ENCODE measurements at regions not wholly inside any gene's neighbourhood (a gene's known extent, or its start where the extent isn't known, plus 50 kb on each side); places are given as distances from the start of the nearest gene placed in this dataset.

- DNase-seq (ENCODE audit: low spot score) = no peak
Observed at GRCh38 chr18:10225300-10225699, 229.1 kb upstream of the APCDD1 start.

GRCh38 chr18:10226971-10227370 lies 227.5 kb upstream of the APCDD1 start:
- DNase-seq (ENCODE audit: low spot score) = no peak

- no peak for DNase-seq (ENCODE audit: low spot score)
Observed at GRCh38 chr18:10228326-10228725, 226.1 kb upstream of the APCDD1 start.

- no peak for DNase-seq (ENCODE audit: low spot score)
Observed at GRCh38 chr18:10229458-10229857, 225.0 kb upstream of the APCDD1 start.

GRCh38 chr18:10230072-10230471 lies 224.4 kb upstream of the APCDD1 start:
- DNase-seq (ENCODE audit: low spot score) = no peak

- DNase-seq (ENCODE audit: low spot score) = no peak
Observed at GRCh38 chr18:10231220-10231619, 223.2 kb upstream of the APCDD1 start.

GRCh38 chr18:10232062-10232461 lies 222.4 kb upstream of the APCDD1 start:
- DNase-seq (ENCODE audit: low spot score) = no peak

- DNase-seq (ENCODE audit: low spot score) = no peak
Observed at GRCh38 chr18:10233082-10233875, 221.2 kb upstream of the APCDD1 start.

- no peak for DNase-seq (ENCODE audit: low spot score)
Observed at GRCh38 chr18:10234281-10234680, 220.2 kb upstream of the APCDD1 start.

GRCh38 chr18:10234912-10235660 lies 219.3 kb upstream of the APCDD1 start:
- no peak for DNase-seq (ENCODE audit: low spot score)

- DNase-seq (ENCODE audit: low spot score) = no peak
Observed at GRCh38 chr18:10235661-10235952, 218.8 kb upstream of the APCDD1 start.

- DNase-seq (ENCODE audit: low spot score) = no peak
Observed at GRCh38 chr18:10239103-10239502, 215.3 kb upstream of the APCDD1 start.

GRCh38 chr18:10239991-10240634 lies 214.3 kb upstream of the APCDD1 start:
- DNase-seq (ENCODE audit: low spot score) = no peak

- no peak for DNase-seq (ENCODE audit: low spot score)
Observed at GRCh38 chr18:10240973-10241372, 213.5 kb upstream of the APCDD1 start.

- DNase-seq (ENCODE audit: low spot score) = no peak
Observed at GRCh38 chr18:10241579-10241978, 212.9 kb upstream of the APCDD1 start.

- DNase-seq (ENCODE audit: low spot score) = no peak
Observed at GRCh38 chr18:10242936-10243680, 211.3 kb upstream of the APCDD1 start.

- DNase-seq (ENCODE audit: low spot score) = no peak
Observed at GRCh38 chr18:10244341-10244740, 210.1 kb upstream of the APCDD1 start.

- DNase-seq (ENCODE audit: low spot score) = no peak
Observed at GRCh38 chr18:10245031-10245845, 209.2 kb upstream of the APCDD1 start.

GRCh38 chr18:10245846-10246175 lies 208.6 kb upstream of the APCDD1 start:
- DNase-seq (ENCODE audit: low spot score) = no peak

- DNase-seq (ENCODE audit: low spot score) = no peak
Observed at GRCh38 chr18:10247021-10247741, 207.3 kb upstream of the APCDD1 start.

- DNase-seq (ENCODE audit: low spot score) = no peak
Observed at GRCh38 chr18:10247742-10248082, 206.7 kb upstream of the APCDD1 start.
